H1 (cell line): ENCODE measurements at regions not wholly inside any gene's neighbourhood (a gene's known extent, or its start where the extent isn't known, plus 50 kb on each side); places are given as distances from the start of the nearest gene placed in this dataset.

Source experiments
- EZH2 ChIP-seq: fragments of 200-600 bp; sonication (generic); IDR thresholded peaks from 2 replicates; pipeline ENCODE4 v1.7.1; 2012; ENCODE audit warnings: low read depth, mild to moderate bottlenecking, moderate library complexity, low read length, inconsistent platforms; ENCODE audit not compliant: severe bottlenecking

DNA sequence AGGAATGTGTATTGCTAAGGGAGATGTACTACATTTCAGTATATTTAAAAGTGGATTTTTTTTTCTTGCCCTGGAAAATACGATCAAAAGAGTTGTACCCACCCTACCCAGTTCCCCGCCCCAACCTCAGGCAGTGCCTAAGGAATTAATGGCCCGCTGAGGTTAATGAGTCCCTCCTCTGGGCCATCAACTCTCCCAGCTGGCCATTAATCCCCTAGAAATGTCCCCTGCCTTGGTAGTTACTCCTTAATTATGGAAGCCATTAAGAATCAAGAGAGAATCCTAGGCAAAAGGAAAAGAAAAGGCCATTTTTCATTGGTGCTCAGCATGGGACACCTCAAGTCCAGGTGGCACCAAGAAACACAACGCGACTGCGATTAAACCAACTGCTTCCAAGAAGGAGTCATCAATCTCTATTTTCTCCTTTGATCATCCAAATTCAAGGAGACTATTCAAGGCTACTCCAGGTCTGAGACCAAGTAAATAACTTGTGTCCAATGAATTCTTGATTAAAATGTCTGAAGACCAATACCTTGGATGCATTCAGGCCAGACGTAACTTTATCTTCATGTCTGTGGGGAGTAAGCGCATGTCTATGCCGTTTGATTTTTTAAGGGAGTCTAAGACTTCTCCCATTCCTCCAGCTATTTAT, 1962.2 kb upstream of the WWC1 start (continued):
- TF ChIP-seq EZH2 = no peak
